Stimulated activated CD4-positive, alpha-beta T cell treated with anti-CD3 and anti-CD28 coated beads, Interleukin-1b, Interleukin-23, amount 100 ng/mL, for 48 hours (primary cell): ENCODE measurements at regions not wholly inside any gene's neighbourhood (a gene's known extent, or its start where the extent isn't known, plus 50 kb on each side); places are given as distances from the start of the nearest gene placed in this dataset.

Experiments used
- DNase-seq: peaks from one replicate; pipeline ENCODE4 v3.0.0-alpha.2; 2020

DNA sequence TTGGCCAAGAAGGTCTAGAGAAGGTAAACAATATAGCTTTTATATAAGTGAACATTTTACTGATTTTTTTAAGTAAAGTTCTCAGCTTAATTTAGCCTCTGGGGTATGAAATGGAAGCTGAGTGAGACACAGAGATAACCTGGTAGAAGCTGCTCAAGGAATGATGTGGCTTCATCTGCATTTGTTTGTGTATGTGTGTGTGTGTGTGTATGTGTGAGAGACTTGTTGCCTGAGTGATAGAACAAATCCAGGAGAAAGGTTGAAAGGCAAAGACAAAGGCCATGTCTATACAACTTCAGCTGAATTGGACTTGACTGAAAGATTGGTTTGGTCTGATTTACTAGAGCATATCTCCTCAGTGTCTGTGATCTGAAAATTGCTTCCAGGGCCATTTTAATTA lies 63.6 kb downstream of the PCDH7 start:
- DNase-seq, result no peak

DNA sequence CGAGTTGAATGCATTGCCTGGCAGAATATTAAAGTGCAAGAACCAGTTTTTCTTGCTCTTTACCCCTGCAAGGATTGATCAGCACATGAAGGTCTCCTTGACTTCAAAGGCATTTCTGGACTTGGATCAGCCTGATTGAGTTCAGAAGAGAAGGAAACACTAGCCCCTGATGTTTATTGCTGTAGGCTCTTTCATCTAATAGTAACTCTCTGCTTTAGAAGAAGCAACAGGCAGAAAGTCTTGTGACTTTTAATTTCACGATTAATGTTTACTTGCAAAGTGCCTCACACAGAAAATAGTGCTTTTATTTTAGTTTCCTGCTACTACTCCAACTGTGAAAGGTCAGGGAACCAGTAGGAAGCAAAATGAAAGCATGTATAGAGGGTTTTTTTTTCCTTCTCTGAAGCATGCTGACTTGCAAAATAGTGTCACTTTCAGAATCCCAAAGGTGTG lies 69.1 kb downstream of the PCDH7 start:
- DNase-seq, result no peak

DNA sequence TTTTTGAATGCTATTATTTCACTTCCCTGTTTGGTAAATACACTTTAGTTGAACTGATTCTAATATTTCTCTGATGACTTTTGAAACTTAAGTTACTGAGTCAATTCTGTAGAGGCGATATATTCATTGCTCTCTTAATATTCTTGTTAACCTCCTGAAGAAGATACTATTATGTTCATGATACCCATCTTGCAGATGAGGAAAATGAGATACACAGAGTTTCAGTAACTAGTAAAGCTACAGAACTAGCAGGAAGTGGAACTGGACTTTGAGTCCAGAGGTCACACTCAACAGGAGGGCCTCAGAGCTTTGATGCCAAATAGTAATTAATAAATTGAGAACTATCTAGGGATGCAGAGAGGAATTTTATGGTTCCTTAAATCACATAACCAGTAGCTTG lies 70.0 kb downstream of the PCDH7 start:
- DNase-seq, result no peak

DNA sequence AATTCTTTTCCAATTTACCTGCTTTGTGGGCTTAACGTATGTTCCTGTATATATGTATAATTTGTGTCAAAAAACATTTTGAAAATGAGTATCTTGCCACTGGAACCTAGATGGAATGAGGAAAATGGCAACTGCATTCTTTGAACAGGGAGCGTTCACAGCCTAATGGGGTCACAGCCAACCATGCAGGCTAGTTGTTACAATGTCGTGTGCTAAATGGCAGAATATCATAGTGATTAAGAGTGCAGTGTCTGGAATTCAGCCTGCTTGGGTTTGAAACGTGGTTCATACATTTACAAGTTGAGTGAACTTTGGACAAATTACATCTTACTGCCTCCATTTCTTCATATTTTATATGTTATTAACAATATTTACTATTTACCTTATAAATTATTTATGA lies 70.8 kb downstream of the PCDH7 start:
- no peak for DNase-seq

DNA sequence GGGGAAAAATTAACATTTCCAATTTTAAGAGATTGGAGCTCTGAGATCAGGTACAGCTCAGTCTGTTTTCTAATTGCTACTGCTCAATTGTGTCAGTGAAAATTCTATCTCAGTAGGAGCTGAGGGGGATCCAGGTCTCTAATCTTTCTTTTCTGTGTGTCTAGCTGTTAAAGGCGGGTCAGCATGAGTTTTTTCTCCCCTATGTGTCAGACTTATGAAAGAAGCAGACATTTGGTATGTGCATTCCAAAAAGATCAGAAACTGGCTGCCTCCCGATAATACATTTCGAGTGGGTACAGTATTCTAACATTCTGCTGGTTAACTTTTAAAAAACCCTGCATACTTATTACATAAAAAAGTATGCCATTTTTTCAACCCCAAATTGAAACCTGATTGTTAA lies 72.4 kb downstream of the PCDH7 start:
- no peak for DNase-seq

DNA sequence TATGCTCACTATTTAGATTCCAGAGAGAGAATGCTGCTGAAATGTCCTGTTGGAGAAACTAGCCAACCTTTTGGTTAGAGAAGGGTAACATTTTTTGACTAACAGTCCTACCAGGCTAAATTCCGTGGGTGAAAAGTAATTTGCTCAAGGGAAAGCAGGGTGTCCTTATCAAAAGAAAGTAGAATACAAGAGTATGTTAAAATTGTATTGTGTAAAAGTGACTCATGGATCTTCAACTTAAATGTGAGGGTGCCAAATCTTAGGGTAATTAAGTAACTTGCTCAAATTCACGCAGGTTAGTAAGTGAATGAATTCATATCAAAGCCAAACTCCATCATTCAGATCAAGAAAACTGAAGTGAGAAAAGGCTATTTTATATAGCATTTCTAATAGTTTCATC lies 81.7 kb downstream of the PCDH7 start:
- DNase-seq, result no peak

DNA sequence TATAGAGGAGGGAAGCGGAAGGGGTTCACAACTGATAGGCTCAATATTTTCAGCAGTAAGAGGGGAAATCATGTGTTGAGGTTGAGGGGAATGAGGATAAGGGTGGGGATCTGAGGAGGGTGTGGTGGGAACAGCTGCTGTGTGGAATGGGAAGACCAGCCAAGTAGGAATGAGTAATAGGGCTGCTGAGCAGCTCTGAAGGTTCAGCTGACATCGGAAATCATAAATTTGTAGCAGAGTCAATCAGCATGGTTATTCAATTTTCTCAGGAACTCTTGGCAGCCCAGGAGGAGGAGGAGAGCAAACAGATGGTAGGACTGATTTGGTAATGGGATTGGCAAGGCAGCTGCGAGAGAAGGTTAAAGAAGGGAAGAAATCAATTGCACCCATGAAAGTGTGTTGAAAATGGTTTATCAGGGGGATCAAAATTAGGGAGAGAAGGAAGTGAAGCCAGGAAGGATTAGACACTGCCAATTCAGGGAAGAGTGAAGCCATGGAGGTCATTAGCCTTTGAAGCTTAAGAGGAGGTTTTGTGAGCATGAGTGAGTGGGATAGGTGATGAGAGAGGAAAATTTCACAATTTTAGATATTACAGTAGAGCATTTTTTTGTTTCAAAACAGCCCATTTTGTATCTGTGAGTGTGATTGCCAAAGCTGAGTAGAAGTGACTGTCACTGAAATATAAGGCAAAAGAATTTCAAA lies 82.6 kb downstream of the PCDH7 start:
- no peak for DNase-seq

DNA sequence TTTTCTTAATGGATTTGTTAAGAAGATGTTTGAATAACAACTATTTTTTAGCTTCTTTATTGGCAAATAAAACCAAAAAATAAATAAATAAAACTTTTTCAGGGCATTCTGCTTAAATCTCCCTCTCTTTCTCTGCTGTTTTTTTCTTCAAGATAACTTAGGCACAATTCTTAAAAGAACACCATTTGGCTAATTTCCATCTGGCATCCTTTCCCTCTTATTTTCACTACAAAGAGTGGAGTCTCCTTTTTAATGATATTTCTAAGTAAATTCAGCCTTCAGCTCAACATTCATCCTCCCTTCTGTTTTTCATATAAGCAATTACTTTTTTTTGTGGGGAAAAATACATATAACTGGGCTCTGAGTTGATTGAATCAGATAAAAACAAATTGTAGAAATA lies 88.1 kb downstream of the PCDH7 start:
- no peak for DNase-seq

DNA sequence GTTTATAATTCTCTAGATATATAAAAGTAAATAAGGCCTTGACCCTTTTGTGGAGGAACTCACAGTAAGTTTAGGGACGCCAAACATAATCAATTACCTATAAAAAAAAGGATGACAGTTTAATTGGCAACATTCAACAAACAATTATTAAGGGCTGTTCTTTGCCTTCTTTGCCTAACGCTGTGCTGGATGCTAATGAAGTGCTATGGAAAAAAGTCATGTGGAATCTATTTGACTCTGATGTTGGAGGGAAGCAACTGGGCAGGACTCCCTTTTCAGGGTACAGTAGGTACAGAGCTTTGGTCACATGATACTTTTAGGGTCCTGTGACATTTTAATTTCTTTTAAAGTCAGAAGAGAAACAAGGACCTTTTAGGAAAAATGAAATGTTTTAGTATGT lies 91.1 kb downstream of the PCDH7 start:
- no peak for DNase-seq

DNA sequence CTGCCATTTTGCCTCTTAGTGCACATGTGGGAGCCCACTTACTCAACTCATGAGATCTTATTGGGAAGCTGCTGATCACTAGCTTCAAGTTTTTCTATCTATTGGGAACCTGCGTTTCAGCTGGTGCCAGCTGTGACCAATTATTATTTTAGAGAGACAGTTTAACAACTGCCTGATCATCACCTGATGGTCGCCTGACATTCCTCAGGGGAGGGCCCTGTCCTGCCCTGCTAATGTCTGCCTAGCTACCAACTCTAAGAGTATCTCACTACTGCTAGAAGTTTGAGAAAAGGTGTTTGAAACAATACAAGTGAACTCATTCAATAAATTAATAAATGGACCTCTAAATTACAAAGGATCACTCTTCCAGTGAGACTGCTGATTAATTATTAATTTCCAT lies 95.5 kb downstream of the PCDH7 start:
- no peak for DNase-seq

DNA sequence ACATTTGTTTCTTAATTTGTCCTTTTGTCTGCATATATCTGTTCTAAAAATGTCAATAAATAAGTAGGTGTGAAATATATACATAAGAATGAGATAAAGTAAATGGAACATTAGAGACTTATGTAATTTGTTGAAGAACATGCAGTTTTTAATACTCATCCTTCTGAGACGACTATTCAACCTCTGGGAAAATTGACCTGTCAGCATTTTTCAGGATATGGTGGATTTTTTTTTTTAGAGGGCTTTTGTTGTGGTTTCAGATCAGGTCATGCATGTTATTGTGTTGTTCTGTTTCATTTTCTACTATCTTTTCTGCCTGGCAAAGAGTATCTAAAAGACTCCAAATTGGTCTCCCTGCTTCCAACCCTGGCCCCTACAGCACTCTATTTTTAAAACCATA lies 97.3 kb downstream of the PCDH7 start:
- DNase-seq, result no peak

DNA sequence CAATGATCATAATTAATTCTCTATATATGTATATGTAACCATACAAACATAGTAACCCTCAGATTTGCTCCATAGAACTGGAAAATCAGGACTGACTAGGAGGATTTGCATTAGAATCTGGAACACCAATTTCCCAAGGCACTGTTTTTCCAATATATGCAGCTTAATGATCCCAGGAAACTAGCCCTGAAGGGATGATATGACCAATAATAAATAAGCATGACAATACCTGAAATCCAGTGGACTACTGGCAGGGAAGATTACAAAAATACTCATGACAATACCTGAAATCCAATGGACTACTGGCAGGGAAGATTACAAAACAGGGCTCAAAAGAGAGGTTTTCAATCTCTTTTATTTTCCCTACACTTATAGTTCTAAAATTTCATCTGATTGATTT lies 98.4 kb downstream of the PCDH7 start:
- DNase-seq, result no peak

DNA sequence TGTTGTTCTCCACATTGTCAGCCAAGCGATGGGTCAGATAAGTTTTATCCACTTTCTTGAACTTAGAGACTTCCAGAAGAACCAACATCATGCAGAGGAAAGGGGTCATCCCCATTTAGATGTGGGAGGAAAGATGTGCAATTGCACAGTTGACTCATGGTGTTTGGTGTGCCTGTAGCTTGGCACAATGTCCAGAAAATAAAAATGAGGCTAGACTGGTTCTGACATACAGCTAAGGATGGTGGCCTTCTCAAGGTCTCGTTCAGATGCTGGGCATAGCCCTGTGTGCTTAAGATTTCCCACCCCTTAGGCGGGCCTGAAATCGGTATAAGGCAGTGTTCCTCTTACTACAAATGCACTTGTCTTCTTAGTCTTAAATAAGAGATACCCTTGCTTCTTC lies 101.1 kb downstream of the PCDH7 start:
- no peak for DNase-seq

DNA sequence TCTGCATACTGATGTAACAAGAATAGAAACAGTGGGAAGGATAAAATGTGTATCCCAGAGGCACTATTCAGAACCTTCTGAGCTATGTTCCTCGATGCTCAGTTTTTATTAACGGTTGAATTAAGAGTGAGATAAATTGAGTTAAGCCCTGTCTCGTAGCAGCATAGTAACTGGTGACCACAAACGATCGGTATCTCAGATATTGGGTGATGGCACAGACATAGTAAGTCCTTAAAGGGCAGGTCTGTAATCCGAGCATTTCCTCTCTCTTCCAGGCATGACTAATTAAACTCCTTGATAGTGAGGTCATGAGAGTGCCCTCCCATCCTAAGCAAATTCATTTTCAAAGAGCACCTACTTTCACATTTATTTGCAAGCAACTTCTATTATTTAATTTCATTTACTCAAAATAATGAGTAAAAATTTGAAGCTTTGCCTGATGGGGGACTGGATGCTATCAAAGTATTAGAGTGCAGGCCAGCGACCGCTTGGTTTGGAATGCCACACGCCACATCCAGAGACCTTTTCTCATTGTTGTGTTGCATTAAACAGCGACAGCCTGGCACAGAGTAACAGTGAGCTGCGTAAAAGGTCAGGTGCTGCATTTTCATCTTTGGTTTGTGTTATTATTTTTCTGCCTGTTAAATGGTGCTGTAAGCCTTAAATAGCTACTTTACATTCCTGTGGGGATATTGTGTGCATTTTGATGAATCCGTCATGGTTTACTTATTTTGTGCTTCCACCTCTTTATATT lies 101.9 kb downstream of the PCDH7 start:
- no peak for DNase-seq

DNA sequence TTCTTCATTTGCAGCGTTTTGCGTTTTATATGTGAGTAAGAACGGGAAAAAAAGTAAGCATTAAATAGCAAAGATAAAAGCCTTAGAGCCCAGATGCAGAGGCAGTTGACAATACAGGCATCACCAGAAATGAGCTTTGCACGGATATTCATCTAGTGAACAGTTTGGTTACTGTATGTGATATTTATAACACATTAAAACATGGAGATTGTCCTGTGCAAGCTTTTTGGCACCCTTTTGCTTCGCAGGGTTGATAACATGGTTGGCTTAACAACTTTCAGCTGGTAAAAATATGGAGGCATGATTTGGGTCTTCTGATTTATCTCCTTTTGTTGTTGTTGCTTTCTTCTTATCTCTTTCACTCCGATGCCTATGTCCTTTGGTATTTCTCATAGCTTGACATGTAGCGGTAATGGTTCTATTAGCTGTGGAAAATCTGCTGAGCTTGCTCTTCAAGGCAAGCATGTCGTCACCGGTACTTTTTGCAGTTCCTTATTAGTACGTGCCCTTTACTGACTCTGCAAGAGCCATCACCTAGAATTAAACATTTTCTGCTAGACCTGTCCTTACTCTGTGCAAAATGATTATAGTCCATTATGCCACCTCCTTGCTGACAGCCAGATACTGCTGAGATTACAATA lies 102.9 kb downstream of the PCDH7 start:
- no peak for DNase-seq

DNA sequence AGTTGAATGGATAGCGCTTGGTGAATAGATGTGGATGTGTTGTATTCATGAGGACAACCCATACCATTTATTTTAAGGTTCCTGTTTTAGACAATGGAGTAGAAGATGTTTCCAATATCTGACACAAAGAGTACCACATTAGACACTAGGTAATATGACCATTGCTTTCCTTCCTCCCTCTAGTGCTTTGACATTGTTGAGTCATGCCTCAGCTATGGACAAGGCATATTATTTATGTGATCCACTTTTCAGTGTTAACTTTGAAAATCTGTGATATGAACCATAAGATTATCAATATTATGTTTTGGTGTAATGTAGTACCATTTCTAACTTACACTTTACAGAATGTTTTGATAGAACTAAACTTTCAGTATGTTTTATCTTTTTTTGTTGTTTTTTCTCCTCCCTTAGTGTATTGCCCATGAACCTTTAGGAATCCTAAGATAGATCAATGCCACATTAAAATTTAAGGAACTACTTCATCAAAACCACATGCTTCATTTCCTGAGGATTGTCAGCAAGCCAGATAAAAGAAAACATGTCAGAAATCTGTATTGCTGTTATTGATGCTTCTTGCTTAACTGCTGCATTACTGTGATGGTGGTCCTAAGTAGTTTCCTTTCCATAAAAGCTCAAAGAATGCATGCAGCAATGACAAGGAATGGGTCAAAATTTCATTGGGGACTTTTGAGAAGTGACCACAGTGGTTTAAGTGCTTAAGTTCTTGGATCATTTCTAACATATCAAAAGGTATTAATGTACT lies 105.0 kb downstream of the PCDH7 start:
- DNase-seq, result no peak

DNA sequence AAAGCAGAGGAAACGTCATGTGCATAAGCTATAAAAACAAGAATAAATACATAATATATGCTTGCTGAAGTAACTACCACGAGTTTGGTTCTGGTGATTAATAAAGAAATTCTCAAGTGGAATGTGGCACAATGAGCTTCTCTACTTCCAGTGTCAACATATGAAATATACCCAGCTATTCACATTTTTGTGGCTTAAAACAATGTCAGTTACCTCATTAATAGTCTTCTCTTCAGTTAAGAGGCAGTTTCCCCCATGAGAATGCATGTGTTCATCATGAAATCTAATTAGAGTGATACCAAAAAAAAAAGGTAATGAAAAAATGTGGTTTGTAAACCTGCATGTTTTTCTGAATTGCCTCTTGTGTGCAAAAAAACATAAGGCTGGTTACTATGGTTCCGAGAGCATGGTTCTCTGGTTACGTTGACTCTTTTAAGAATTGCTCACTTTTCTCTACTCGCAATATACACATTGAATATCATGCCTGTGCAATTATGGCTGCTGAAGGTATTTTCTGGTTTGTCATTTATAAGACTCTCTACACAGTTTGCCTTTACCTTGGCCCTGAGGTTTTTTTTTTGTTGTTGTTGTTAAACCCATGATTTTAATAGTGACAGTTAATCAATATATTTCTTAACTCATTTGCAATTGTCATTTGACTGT lies 108.2 kb downstream of the PCDH7 start:
- DNase-seq, result no peak

DNA sequence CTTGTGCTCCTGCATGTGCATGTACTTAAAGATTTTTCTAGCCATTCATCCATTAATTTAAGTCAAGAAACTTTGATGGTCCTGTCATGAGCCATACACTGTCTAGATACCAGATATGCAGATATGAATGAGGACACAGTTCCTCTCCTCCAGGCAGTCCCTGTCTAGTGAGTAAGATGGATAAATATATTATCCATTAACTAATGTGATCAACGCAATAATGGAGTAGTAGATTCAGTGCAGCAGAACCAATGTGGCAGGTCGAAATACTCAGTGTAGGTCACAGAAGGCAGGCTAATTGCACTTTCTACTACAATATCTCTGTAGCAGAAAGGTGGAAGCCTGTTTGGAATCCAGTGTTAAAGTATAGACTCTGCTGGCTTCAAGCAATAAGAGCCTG lies 112.5 kb downstream of the PCDH7 start:
- no peak for DNase-seq

DNA sequence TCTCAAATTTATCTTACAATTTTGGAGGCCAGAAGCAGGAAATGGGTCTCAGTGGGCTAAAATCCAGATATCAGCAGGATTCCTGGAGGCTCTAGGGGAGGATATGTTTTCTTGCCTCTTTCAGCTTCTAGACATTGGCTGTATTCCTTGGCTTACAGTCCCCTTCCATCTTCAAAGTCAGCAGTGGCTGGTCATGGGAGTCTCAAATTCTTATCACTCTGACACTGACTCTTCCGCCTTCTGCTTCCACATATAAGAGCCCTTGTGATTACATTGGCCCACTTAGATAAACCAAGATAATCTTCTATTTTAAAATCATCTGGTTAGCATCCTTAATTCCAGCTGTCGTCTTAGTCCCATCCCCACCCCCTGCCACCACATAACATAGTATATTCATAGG lies 113.0 kb downstream of the PCDH7 start:
- no peak for DNase-seq

DNA sequence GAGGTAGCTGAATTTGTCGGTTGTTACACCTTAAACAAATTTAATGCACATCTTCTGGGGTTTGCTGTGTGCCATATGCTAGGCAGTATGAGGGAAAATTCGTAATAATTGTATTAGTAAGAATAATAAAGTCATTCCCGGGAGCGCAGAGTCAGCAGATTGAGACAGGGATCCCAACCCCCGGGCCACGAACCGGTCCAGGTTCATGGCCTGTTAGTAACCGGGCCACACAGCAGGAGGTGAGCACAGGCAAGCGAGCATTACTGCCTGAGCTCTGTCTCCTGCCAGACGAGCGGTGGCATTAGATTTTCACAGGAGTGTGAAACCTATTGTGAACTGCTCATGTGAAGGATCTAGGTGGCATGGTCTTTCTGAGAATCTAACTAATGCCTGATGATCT lies 114.9 kb downstream of the PCDH7 start:
- no peak for DNase-seq

DNA sequence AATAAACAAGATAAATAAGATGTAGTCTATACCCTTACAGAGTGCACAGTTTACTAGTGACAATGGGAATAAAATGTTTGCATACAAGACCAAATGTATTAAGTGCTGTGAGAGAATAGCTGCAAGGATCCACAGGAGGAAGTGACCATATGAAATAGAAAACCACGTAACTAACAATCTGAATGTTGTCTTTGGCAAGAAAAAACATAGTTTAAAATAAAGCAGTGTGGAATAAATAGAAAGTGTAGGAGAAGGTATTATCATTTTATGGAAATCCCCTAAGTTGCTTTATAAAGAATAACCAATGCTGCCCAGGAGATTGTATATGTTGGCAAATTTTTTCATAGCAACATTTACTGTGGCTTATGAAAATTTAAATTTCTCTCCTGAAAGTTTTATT lies 116.1 kb downstream of the PCDH7 start:
- DNase-seq, result no peak

DNA sequence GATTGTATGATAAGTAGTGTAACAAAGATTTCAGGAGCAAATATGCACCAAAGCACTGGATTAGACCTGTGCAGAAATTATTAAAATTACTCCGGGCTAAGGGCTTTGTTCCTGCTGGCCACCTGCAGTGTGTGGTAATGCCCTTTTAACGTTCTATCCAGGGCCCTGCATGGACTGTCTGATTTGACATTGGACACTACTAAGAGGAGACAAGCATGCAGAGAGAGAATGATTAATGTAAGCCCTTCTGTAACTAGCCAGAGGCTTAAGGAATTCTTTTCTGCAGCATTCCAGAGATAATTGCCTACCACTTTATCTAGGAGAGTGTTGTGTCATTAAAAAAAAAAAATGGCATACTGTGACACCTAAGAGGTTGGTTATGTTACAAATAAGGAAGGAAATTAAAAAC lies 117.0 kb downstream of the PCDH7 start:
- no peak for DNase-seq

DNA sequence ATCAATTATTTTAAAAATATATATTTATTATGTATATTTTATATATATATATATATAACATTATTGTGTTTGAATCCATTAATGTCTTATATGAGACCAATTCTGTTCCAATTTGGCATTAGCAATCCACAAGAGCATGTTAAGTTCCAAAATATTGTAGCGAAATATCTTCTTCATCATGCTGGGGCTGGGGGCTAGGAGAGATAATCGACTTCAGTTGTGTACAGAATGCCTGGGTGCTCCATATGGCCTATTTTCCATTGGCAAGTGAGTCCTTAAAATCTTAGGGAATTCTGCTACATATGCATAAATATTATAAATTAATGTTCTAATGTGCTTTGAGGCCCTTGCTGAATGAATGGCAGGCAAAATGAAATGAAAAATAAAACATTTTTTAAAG lies 117.7 kb downstream of the PCDH7 start:
- no peak for DNase-seq
